Natural killer cell (primary cell): ENCODE measurements at regions not wholly inside any gene's neighbourhood (a gene's known extent, or its start where the extent isn't known, plus 50 kb on each side); places are given as distances from the start of the nearest gene placed in this dataset.

Source experiments
- ATAC-seq, 3 donors: fragments of 150-1000 bp in 2 of 3; fragments of 200-7000 bp in 1 of 3; cut with Tn5 transposase; 1 replicate in 1 of 3; 2 replicates in 2 of 3; pipeline ENCODE4 v1.10.0; 2021; ENCODE audit warnings: mild to moderate bottlenecking in 2 of 3, moderate library complexity in 2 of 3
- DNase-seq, 2 donors: peaks; one replicate each; pipeline versions ENCODE4 v3.0.0 to v3.0.0-alpha.2; 2013 to 2021; ENCODE audit warnings: mixed read lengths in 1 of 2
- H3K27ac ChIP-seq: one replicate; pipeline ENCODE4 v1.5.1; 2013; ENCODE audit warnings: mild to moderate bottlenecking, low read length
- H3K27me3 ChIP-seq: one replicate; pipeline ENCODE4 v1.6.1; 2013; ENCODE audit warnings: low read length; ENCODE audit not compliant: control insufficient read depth, insufficient read depth
- H3K36me3 ChIP-seq: one replicate; pipeline ENCODE4 v1.6.1; 2013; ENCODE audit warnings: low read length; ENCODE audit not compliant: control insufficient read depth, insufficient read depth
- H3K4me1 ChIP-seq: one replicate; pipeline ENCODE4 v1.6.1; 2013; ENCODE audit warnings: low read length; ENCODE audit not compliant: control insufficient read depth, insufficient read depth
- H3K4me3 ChIP-seq: one replicate; pipeline ENCODE4 v1.5.1; 2013; ENCODE audit warnings: low read length
- H3K9me3 ChIP-seq: one replicate; pipeline ENCODE4 v1.6.1; 2013; ENCODE audit warnings: low read length; ENCODE audit not compliant: control insufficient read depth, insufficient read depth
- H3K27ac Mint-ChIP-seq, 2 donors: one replicate each; pipeline ENCODE4 v1.8.0; 2022; ENCODE audit warnings: mild to moderate bottlenecking in 2 of 2, mixed read lengths in 2 of 2, moderate library complexity in 1 of 2
- H3K27me3 Mint-ChIP-seq, 2 donors: one replicate each; pipeline ENCODE4 v1.8.0; 2022; ENCODE audit warnings: low read depth in 2 of 2, mixed read lengths in 2 of 2
- H3K36me3 Mint-ChIP-seq: one replicate; pipeline ENCODE4 v1.8.0; 2022; ENCODE audit warnings: mixed read lengths
- H3K4me1 Mint-ChIP-seq, 2 donors: one replicate each; pipeline ENCODE4 v1.8.0; 2022; ENCODE audit warnings: mixed read lengths in 2 of 2
- H3K4me3 Mint-ChIP-seq: one replicate; pipeline ENCODE4 v1.8.0; 2022; ENCODE audit warnings: mild to moderate bottlenecking, moderate library complexity, mixed read lengths
- H3K9me3 Mint-ChIP-seq, 2 donors: one replicate each; pipeline ENCODE4 v1.8.0; 2022; ENCODE audit warnings: mixed read lengths in 2 of 2
- CTCF ChIP-seq: fragments of 200-600 bp; IDR thresholded peaks from one replicate; pipeline ENCODE4 v1.8.0; 2022; ENCODE audit warnings: antibody characterized with exemption
- WGBS: methylation state at CpG from one replicate; pipeline ENCODE4 v1.1.7; 2013; ENCODE audit warnings: missing lambda C conversion rate; ENCODE audit not compliant: insufficient coverage; 5-methylcytosine and 5-hydroxymethylcytosine counted together
- intact Hi-C: fragments of 100-400 bp; cut with micrococcal nuclease; formaldehyde crosslinking; loops from one replicate; pipeline ENCODE4 v1.14.2; 2022

- no peaks in the 10 kb centered on the region for H3K36me3 ChIP-seq
- ATAC-seq (no peak), DNase-seq (no peak)
- peaks cover 0 to 6% of the 10 kb centered on the region in 2 donors for H3K27me3 Mint-ChIP-seq
- H3K4me1 Mint-ChIP-seq: no peaks in the 10 kb centered on the region
- no peak overlapping the region for H3K4me3 Mint-ChIP-seq
- no peak overlapping the region for H3K27ac Mint-ChIP-seq
- H3K27me3 ChIP-seq: peaks cover 8% of the 10 kb centered on the region
- H3K36me3 Mint-ChIP-seq: no peaks in the 10 kb centered on the region
- no peaks in the 10 kb centered on the region for H3K9me3 ChIP-seq
- no peak overlapping the region for H3K4me3 ChIP-seq
- H3K4me1 ChIP-seq: no peaks in the 10 kb centered on the region
- H3K27ac ChIP-seq: no peak overlapping the region
- intact Hi-C loops: no loop called here
- no peaks in the 10 kb centered on the region for H3K9me3 Mint-ChIP-seq
- TF ChIP-seq CTCF: no peak
These were observed 578.4 kb downstream of the PLCL1 start for GRCh38 chr2:198382811-198383210.

GRCh38 chr2:198376677-198377076 lies 572.3 kb downstream of the PLCL1 start:
- H3K4me1 ChIP-seq: peaks cover 5% of the 10 kb centered on the region
- no peak for ATAC-seq
- H3K27ac ChIP-seq: no peak overlapping the region
- no peak overlapping the region for H3K4me3 ChIP-seq
- WGBS: 73% methylated on average over 5 of the region's 5 CpGs
- peaks cover 14% of the 10 kb centered on the region for H3K27me3 ChIP-seq
- TF ChIP-seq CTCF: no peak
- Mint-ChIP-seq H3K4me3 (no peak overlapping the region), H3K27ac (no peak overlapping the region), H3K36me3 (no peaks in the 10 kb centered on the region), H3K4me1 (peaks cover 6 to 7% of the 10 kb centered on the region in 2 donors), H3K27me3 (peaks cover 18 to 38% of the 10 kb centered on the region in 2 donors), H3K9me3 (peaks cover 0 to 2% of the 10 kb centered on the region in 2 donors)
- intact Hi-C loops: no loop called here
- no peaks in the 10 kb centered on the region for H3K9me3 ChIP-seq
- H3K36me3 ChIP-seq: no peaks in the 10 kb centered on the region
- no peak for DNase-seq

- Mint-ChIP-seq H3K4me1 (peaks cover 7 to 9% of the 10 kb centered on the region in 2 donors), H3K36me3 (no peaks in the 10 kb centered on the region), H3K27me3 (peaks cover 21 to 45% of the 10 kb centered on the region in 2 donors), H3K4me3 (no peak overlapping the region), H3K9me3 (peaks cover 0 to 2% of the 10 kb centered on the region in 2 donors), H3K27ac (no peak overlapping the region)
- H3K27ac ChIP-seq: no peak overlapping the region
- H3K9me3 ChIP-seq: no peaks in the 10 kb centered on the region
- H3K4me1 ChIP-seq: peaks cover 5% of the 10 kb centered on the region
- ATAC-seq (no peak), DNase-seq (no peak)
- intact Hi-C loops: no loop called here
- peaks cover 10% of the 10 kb centered on the region for H3K27me3 ChIP-seq
- TF ChIP-seq CTCF: no peak
- 87% methylated on average over 4 of the region's 4 CpGs for WGBS
- no peak overlapping the region for H3K4me3 ChIP-seq
- H3K36me3 ChIP-seq: no peaks in the 10 kb centered on the region
These were observed 570.7 kb downstream of the PLCL1 start for GRCh38 chr2:198375083-198375410.

- H3K27ac Mint-ChIP-seq: no peak overlapping the region
- no peaks in the 10 kb centered on the region for H3K36me3 Mint-ChIP-seq
- 71% methylated on average over 1 of the region's 3 CpGs for WGBS
- ATAC-seq (no peak), DNase-seq (peak in 1 of 2 donors; percentile 30)
- peaks cover 23 to 50% of the 10 kb centered on the region in 2 donors for H3K27me3 Mint-ChIP-seq
- H3K4me3 Mint-ChIP-seq: no peak overlapping the region
- Histone ChIP-seq H3K4me1 (peaks cover 5% of the 10 kb centered on the region), H3K27me3 (peaks cover 12% of the 10 kb centered on the region), H3K9me3 (no peaks in the 10 kb centered on the region), H3K4me3 (no peak overlapping the region), H3K27ac (no peak overlapping the region), H3K36me3 (no peaks in the 10 kb centered on the region)
- intact Hi-C loops: no loop called here
- no peak for TF ChIP-seq CTCF
- peaks cover 7 to 9% of the 10 kb centered on the region in 2 donors for H3K4me1 Mint-ChIP-seq
- peaks cover 0 to 2% of the 10 kb centered on the region in 2 donors for H3K9me3 Mint-ChIP-seq
These were observed 570.1 kb downstream of the PLCL1 start for GRCh38 chr2:198374375-198375082.
